ENCODE measurements at regions not wholly inside any gene's neighbourhood (a gene's known extent, or its start where the extent isn't known, plus 50 kb on each side); places are given as distances from the start of the nearest gene placed in this dataset.
A peak's percentile ranks its signal among the peaks of the same experiment; 100 is the strongest.
"Not testable (repeated sequence)": the region's sequence is repeated elsewhere in the genome, so short reads cannot be mapped to it uniquely, and the experiment has no call there.

DNA sequence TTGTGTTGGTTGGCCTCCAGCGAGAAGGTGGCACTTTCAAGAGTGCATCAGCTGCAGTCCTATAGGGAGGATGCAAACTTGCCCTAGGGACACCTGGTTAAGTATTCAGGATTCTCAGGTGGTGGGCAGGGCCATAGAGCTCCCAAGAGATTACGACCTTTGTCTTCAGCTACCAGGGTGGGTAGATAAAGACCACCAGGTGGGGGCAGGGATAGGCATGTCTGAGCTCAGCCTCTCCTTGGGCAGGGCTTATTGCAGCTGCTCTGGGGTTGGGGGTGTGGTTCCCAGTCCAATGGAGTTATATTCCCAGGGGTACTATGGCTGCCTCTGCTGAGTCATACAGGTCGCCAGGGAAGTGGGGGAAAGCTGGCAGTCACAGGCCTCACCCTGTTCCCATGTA lies 214.2 kb upstream of the OLFM3 start:
- not testable (repeated sequence) for H3K23ac ChIP-seq (ENCODE audit: low read depth, low read length, poor library complexity); H2AFZ ChIP-seq (ENCODE audit: low read length); H2BK5ac ChIP-seq (ENCODE audit: low read length); H3K36me3 ChIP-seq (replicated peaks in 1 of 2; ENCODE audit: control insufficient read depth in 2 of 2, insufficient read depth in 2 of 2, low read length in 2 of 2); H3K4ac ChIP-seq (ENCODE audit: low read length); DNase-seq (ENCODE audit: low spot score); H3K27ac ChIP-seq (replicated peaks; ENCODE audit: low read length); H3K4me1 ChIP-seq (ENCODE audit: control insufficient read depth in 2 of 2, insufficient read depth in 1 of 2, low read depth in 1 of 2, low read length in 2 of 2); H3K9me3 ChIP-seq (replicated peaks in 1 of 2; ENCODE audit: control insufficient read depth in 2 of 2, insufficient read depth in 1 of 2, low read depth in 1 of 2, low read length in 2 of 2); H2BK120ac ChIP-seq (ENCODE audit: low read depth, low read length); H3K27me3 ChIP-seq (ENCODE audit: control insufficient read depth in 3 of 3, insufficient read depth in 3 of 3, low read depth in 1 of 3, low read length in 3 of 3); H3K9ac ChIP-seq (ENCODE audit: low read depth, low read length, poor library complexity); H2AK5ac ChIP-seq (ENCODE audit: low read depth, low read length); H3K4me2 ChIP-seq (ENCODE audit: insufficient read depth, low read length, poor library complexity, severe bottlenecking); H2BK12ac ChIP-seq (ENCODE audit: low read length); H3K79me1 ChIP-seq (ENCODE audit: low read depth, low read length); H4K91ac ChIP-seq (ENCODE audit: low read depth, low read length, poor library complexity); H4K8ac ChIP-seq (ENCODE audit: low read depth, low read length); H2BK15ac ChIP-seq (ENCODE audit: low read length)
- peak overlapping the region; percentile 21 for H3K14ac ChIP-seq (ENCODE audit: low read length)
- peak overlapping the region; percentile 57 for H3K18ac ChIP-seq (ENCODE audit: low read length)
- no CpG with 5 or more reads among the region's 3 CpGs for WGBS, 2 donors (ENCODE audit: extremely low coverage in 2 of 2, insufficient read length in 2 of 2, insufficient replicate concordance in 1 of 2)
- H3K4me3 ChIP-seq (ENCODE audit: low read length in 2 of 2) = peak overlapping the region in 1 of 2 donors; percentile 6

DNA sequence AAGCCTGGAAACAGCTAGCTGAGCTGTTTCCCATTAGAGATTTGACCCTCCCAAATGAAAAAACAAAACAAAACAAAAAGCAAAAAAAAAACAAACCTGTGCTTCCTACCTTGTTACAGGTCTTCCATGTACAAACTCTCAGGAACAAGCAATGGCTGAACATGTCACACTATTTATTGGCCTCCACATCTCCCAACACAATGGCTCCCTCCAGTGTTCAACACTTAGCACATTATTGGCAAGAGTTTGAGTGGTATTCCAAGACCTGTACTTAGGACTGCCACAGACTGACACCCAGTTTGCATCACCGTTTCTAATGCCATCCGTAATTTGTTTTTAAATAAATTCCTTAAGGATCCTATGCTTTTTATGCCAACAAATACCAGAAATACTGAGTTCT lies 195.0 kb upstream of the OLFM3 start:
- Histone ChIP-seq H3K18ac (ENCODE audit: low read length) (no peak overlapping the region), H2BK120ac (ENCODE audit: low read depth, low read length) (no peak overlapping the region), H3K23ac (ENCODE audit: low read depth, low read length, poor library complexity) (no peak overlapping the region), H3K79me1 (ENCODE audit: low read depth, low read length) (no peaks in the 10 kb centered on the region), H3K27me3 (ENCODE audit: control insufficient read depth in 3 of 3, insufficient read depth in 3 of 3, low read depth in 1 of 3, low read length in 3 of 3) (no peaks in the 10 kb centered on the region), H3K4me2 (ENCODE audit: insufficient read depth, low read length, poor library complexity, severe bottlenecking) (no peak overlapping the region), H3K9me3 (replicated peaks in 1 of 2; ENCODE audit: control insufficient read depth in 2 of 2, insufficient read depth in 1 of 2, low read depth in 1 of 2, low read length in 2 of 2) (no peaks in the 10 kb centered on the region), H2BK5ac (ENCODE audit: low read length) (no peak overlapping the region), H3K27ac (replicated peaks; ENCODE audit: low read length) (no peak overlapping the region), H3K4me1 (ENCODE audit: control insufficient read depth in 2 of 2, insufficient read depth in 1 of 2, low read depth in 1 of 2, low read length in 2 of 2) (no peaks in the 10 kb centered on the region), H3K4ac (ENCODE audit: low read length) (no peak overlapping the region), H3K14ac (ENCODE audit: low read length) (no peak overlapping the region), H3K4me3 (ENCODE audit: low read length in 2 of 2) (no peak overlapping the region), H2AK5ac (ENCODE audit: low read depth, low read length) (no peak overlapping the region), H2AFZ (ENCODE audit: low read length) (no peak overlapping the region), H4K91ac (ENCODE audit: low read depth, low read length, poor library complexity) (no peak overlapping the region), H2BK15ac (ENCODE audit: low read length) (no peak overlapping the region), H3K36me3 (replicated peaks in 1 of 2; ENCODE audit: control insufficient read depth in 2 of 2, insufficient read depth in 2 of 2, low read length in 2 of 2) (no peaks in the 10 kb centered on the region), H2BK12ac (ENCODE audit: low read length) (no peak overlapping the region), H4K8ac (ENCODE audit: low read depth, low read length) (no peak overlapping the region), H3K9ac (ENCODE audit: low read depth, low read length, poor library complexity) (no peak overlapping the region)
- DNase-seq (ENCODE audit: low spot score) = peak; percentile 62
- WGBS, 2 donors (ENCODE audit: extremely low coverage in 2 of 2, insufficient read length in 2 of 2, insufficient replicate concordance in 1 of 2) = no CpG with 5 or more reads among the region's 2 CpGs

DNA sequence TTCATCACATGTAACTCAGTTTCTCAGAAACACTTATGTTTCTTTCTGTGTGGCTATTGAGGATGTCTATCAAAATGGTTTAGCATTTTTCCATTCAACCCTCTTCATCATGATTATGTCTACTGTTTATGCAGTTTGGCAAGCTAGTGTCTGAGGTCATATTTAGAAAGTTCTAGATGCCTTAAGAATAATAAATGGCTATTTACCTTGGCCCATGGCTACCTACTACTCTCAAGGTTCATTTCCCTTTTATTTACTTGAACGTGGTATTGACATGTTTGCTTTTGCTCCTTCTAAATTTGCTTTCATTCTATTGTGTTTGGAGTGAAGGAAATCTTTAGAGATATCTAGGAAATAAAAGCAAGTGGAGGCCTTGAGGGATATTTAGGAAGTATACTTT lies 193.7 kb upstream of the OLFM3 start:
- no peak overlapping the region for H3K4me3 ChIP-seq (ENCODE audit: low read length in 2 of 2)

DNA sequence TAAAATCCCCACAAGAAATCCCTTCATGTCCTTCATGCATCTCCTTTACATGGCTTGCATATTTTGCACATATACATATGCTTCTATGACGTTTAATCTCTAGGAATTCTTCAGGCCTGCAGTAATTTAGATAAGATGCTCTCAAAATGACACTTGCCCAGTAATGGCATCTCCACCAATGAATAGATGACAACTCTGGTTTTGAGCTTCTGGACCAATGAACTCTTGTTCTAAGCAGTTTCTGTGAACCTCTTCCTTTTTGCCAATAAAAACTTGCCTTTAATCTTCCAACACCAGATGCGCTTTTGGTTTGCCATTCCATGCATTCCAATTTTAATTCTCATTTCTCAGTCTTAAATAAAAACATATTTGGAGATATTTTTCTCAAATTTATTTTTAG lies 189.8 kb upstream of the OLFM3 start:
- DNase-seq (ENCODE audit: low spot score) = no peak
- no peaks in the 10 kb centered on the region for H3K4me1 ChIP-seq (ENCODE audit: control insufficient read depth in 2 of 2, insufficient read depth in 1 of 2, low read depth in 1 of 2, low read length in 2 of 2)
- H3K9ac ChIP-seq (ENCODE audit: low read depth, low read length, poor library complexity) = no peak overlapping the region
- H3K14ac ChIP-seq (ENCODE audit: low read length) = no peak overlapping the region
- no peak overlapping the region for H3K23ac ChIP-seq (ENCODE audit: low read depth, low read length, poor library complexity)
- no peak overlapping the region for H2BK120ac ChIP-seq (ENCODE audit: low read depth, low read length)
- H3K79me1 ChIP-seq (ENCODE audit: low read depth, low read length) = no peaks in the 10 kb centered on the region
- no CpG with 5 or more reads among the region's 2 CpGs for WGBS, 2 donors (ENCODE audit: extremely low coverage in 2 of 2, insufficient read length in 2 of 2, insufficient replicate concordance in 1 of 2)
- no peak overlapping the region for H3K18ac ChIP-seq (ENCODE audit: low read length)
- H3K27ac ChIP-seq (replicated peaks; ENCODE audit: low read length) = no peak overlapping the region
- no peak overlapping the region for H2BK12ac ChIP-seq (ENCODE audit: low read length)
- no peak overlapping the region for H2BK5ac ChIP-seq (ENCODE audit: low read length)
- H3K9me3 ChIP-seq (replicated peaks in 1 of 2; ENCODE audit: control insufficient read depth in 2 of 2, insufficient read depth in 1 of 2, low read depth in 1 of 2, low read length in 2 of 2) = no peaks in the 10 kb centered on the region
- no peaks in the 10 kb centered on the region for H3K36me3 ChIP-seq (replicated peaks in 1 of 2; ENCODE audit: control insufficient read depth in 2 of 2, insufficient read depth in 2 of 2, low read length in 2 of 2)
- H3K27me3 ChIP-seq (ENCODE audit: control insufficient read depth in 3 of 3, insufficient read depth in 3 of 3, low read depth in 1 of 3, low read length in 3 of 3) = no peaks in the 10 kb centered on the region
- H3K4me3 ChIP-seq (ENCODE audit: low read length in 2 of 2) = no peak overlapping the region
- H3K4ac ChIP-seq (ENCODE audit: low read length) = no peak overlapping the region
- H2AK5ac ChIP-seq (ENCODE audit: low read depth, low read length) = no peak overlapping the region
- H3K4me2 ChIP-seq (ENCODE audit: insufficient read depth, low read length, poor library complexity, severe bottlenecking) = no peak overlapping the region
- no peak overlapping the region for H4K91ac ChIP-seq (ENCODE audit: low read depth, low read length, poor library complexity)
- no peak overlapping the region for H2BK15ac ChIP-seq (ENCODE audit: low read length)
- no peak overlapping the region for H2AFZ ChIP-seq (ENCODE audit: low read length)
- no peak overlapping the region for H4K8ac ChIP-seq (ENCODE audit: low read depth, low read length)

More for the DNA sequence above, 193.7 kb upstream of the OLFM3 start:
- Histone ChIP-seq H4K91ac (ENCODE audit: low read depth, low read length, poor library complexity) (no peak overlapping the region), H3K4me2 (ENCODE audit: insufficient read depth, low read length, poor library complexity, severe bottlenecking) (no peak overlapping the region), H2BK5ac (ENCODE audit: low read length) (no peak overlapping the region), H3K4ac (ENCODE audit: low read length) (no peak overlapping the region), H3K36me3 (replicated peaks in 1 of 2; ENCODE audit: control insufficient read depth in 2 of 2, insufficient read depth in 2 of 2, low read length in 2 of 2) (no peaks in the 10 kb centered on the region), H4K8ac (ENCODE audit: low read depth, low read length) (no peak overlapping the region), H2BK120ac (ENCODE audit: low read depth, low read length) (no peak overlapping the region), H2BK12ac (ENCODE audit: low read length) (no peak overlapping the region), H3K18ac (ENCODE audit: low read length) (no peak overlapping the region), H3K4me1 (ENCODE audit: control insufficient read depth in 2 of 2, insufficient read depth in 1 of 2, low read depth in 1 of 2, low read length in 2 of 2) (no peaks in the 10 kb centered on the region), H3K14ac (ENCODE audit: low read length) (no peak overlapping the region), H3K79me1 (ENCODE audit: low read depth, low read length) (no peaks in the 10 kb centered on the region), H3K23ac (ENCODE audit: low read depth, low read length, poor library complexity) (no peak overlapping the region), H3K9me3 (replicated peaks in 1 of 2; ENCODE audit: control insufficient read depth in 2 of 2, insufficient read depth in 1 of 2, low read depth in 1 of 2, low read length in 2 of 2) (no peaks in the 10 kb centered on the region), H3K27ac (replicated peaks; ENCODE audit: low read length) (no peak overlapping the region), H2AK5ac (ENCODE audit: low read depth, low read length) (no peak overlapping the region), H2AFZ (ENCODE audit: low read length) (no peak overlapping the region), H2BK15ac (ENCODE audit: low read length) (no peak overlapping the region), H3K27me3 (ENCODE audit: control insufficient read depth in 3 of 3, insufficient read depth in 3 of 3, low read depth in 1 of 3, low read length in 3 of 3) (no peaks in the 10 kb centered on the region), H3K9ac (ENCODE audit: low read depth, low read length, poor library complexity) (no peak overlapping the region)
- DNase-seq (ENCODE audit: low spot score) = no peak
- no CpG with 5 or more reads among the region's 1 CpG for WGBS, 2 donors (ENCODE audit: extremely low coverage in 2 of 2, insufficient read length in 2 of 2, insufficient replicate concordance in 1 of 2)

All from neuronal stem cell (in vitro differentiated cells).